ENCODE measurements at regions not wholly inside any gene's neighbourhood (a gene's known extent, or its start where the extent isn't known, plus 50 kb on each side); places are given as distances from the start of the nearest gene placed in this dataset.

DNA sequence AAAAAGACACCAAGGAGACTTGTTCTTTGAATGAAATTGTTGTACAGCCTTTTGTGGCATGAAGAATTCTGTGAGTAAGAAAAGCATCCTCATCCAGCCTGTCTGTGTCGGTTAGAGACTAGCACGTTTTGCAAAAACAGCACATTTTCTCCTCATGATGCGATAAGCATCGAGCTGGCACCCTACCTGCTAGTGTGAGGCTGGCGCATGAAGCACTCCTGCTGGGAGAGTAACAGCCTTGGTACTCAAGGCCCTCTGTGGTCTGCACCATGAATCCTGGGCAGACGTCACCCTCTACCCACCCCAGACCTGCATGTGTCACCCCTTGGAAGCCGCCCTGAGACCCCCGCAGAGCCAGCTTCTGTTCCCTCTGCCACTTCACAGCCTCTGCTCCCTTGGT, 92.6 kb upstream of the TMEM132E start:
- TF ChIP-seq, protein P1, sequence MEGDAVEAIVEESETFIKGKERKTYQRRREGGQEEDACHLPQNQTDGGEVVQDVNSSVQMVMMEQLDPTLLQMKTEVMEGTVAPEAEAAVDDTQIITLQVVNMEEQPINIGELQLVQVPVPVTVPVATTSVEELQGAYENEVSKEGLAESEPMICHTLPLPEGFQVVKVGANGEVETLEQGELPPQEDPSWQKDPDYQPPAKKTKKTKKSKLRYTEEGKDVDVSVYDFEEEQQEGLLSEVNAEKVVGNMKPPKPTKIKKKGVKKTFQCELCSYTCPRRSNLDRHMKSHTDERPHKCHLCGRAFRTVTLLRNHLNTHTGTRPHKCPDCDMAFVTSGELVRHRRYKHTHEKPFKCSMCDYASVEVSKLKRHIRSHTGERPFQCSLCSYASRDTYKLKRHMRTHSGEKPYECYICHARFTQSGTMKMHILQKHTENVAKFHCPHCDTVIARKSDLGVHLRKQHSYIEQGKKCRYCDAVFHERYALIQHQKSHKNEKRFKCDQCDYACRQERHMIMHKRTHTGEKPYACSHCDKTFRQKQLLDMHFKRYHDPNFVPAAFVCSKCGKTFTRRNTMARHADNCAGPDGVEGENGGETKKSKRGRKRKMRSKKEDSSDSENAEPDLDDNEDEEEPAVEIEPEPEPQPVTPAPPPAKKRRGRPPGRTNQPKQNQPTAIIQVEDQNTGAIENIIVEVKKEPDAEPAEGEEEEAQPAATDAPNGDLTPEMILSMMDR (IDR thresholded peaks at IDR 0.05): no peak
- no peak for TF ChIP-seq POLR2AphosphoS5 (IDR thresholded peaks at IDR 0.05)
- TF ChIP-seq POLR2A (IDR thresholded peaks at IDR 0.05): no peak

Data from sigmoid colon (tissue), 4 donors.